Astrocyte (in vitro differentiated cells and primary cell): ENCODE measurements at regions not wholly inside any gene's neighbourhood (a gene's known extent, or its start where the extent isn't known, plus 50 kb on each side); places are given as distances from the start of the nearest gene placed in this dataset.

Experiments used
- DNase-seq: peaks from one replicate; pipeline ENCODE4 v3.0.0-alpha.2; 2010; ENCODE audit warnings: low read depth
- FAIRE-seq: peaks from 2 replicates; lab custom pipeline; 2011; peaks lifted over from hg19 to GRCh38; lab: Jason Lieb, UNC
- H2AFZ ChIP-seq: 2 replicates; pipeline ENCODE4 v1.6.0; 2012; ENCODE audit warnings: low read depth, low read length, inconsistent platforms
- H3K27ac ChIP-seq: 2 replicates; pipeline ENCODE4 v1.5.1; 2011; ENCODE audit warnings: low read depth, low read length, inconsistent platforms
- H3K27me3 ChIP-seq: 2 replicates; pipeline ENCODE4 v1.6.0; 2011; ENCODE audit warnings: low read length, inconsistent platforms; ENCODE audit not compliant: insufficient read depth
- H3K36me3 ChIP-seq: 2 replicates; pipeline ENCODE4 v1.5.1; 2011; ENCODE audit warnings: low read length, inconsistent platforms; ENCODE audit not compliant: insufficient read depth
- H3K4me1 ChIP-seq: 2 replicates; pipeline ENCODE4 v1.5.1; 2011; ENCODE audit warnings: low read length, inconsistent platforms; ENCODE audit not compliant: insufficient read depth
- H3K4me2 ChIP-seq: 2 replicates; pipeline ENCODE4 v1.6.0; 2012; ENCODE audit warnings: low read length, inconsistent platforms
- H3K4me3 ChIP-seq: 2 replicates; pipeline ENCODE4 v1.5.1; 2011; ENCODE audit warnings: low read depth, mild to moderate bottlenecking, low read length, inconsistent platforms; ENCODE audit not compliant: insufficient read depth
- H3K79me2 ChIP-seq: 2 replicates; pipeline ENCODE4 v1.6.0; 2012; ENCODE audit warnings: mild to moderate bottlenecking, low read length, inconsistent platforms; ENCODE audit not compliant: insufficient read depth
- H3K9ac ChIP-seq: 2 replicates; pipeline ENCODE4 v1.6.0; 2012; ENCODE audit warnings: mild to moderate bottlenecking, low read length, inconsistent platforms
- H3K9me3 ChIP-seq: 2 replicates; pipeline ENCODE4 v1.5.1; 2012; ENCODE audit warnings: low read depth, mild to moderate bottlenecking, low read length, inconsistent platforms; ENCODE audit not compliant: insufficient read depth
- H4K20me1 ChIP-seq: 2 replicates; pipeline ENCODE4 v1.6.0; 2012; ENCODE audit warnings: low read length, inconsistent platforms; ENCODE audit not compliant: insufficient read depth
- H3K27ac Mint-ChIP-seq: one replicate; pipeline ENCODE4 v1.8.0; 2021; ENCODE audit warnings: mild to moderate bottlenecking, mixed read lengths; ENCODE audit not compliant: unreplicated experiment
- H3K27me3 Mint-ChIP-seq: one replicate; pipeline ENCODE4 v1.8.0; 2021; ENCODE audit warnings: low read depth, mixed read lengths; ENCODE audit not compliant: unreplicated experiment
- H3K36me3 Mint-ChIP-seq: one replicate; pipeline ENCODE4 v1.8.0; 2021; ENCODE audit warnings: low read depth, mixed read lengths; ENCODE audit not compliant: unreplicated experiment
- H3K4me1 Mint-ChIP-seq: one replicate; pipeline ENCODE4 v1.8.0; 2021; ENCODE audit warnings: low read depth, mixed read lengths; ENCODE audit not compliant: unreplicated experiment
- H3K4me3 Mint-ChIP-seq: one replicate; pipeline ENCODE4 v1.8.0; 2021; ENCODE audit warnings: mild to moderate bottlenecking, moderate library complexity, mixed read lengths; ENCODE audit not compliant: unreplicated experiment
- H3K9me3 Mint-ChIP-seq: one replicate; pipeline ENCODE4 v1.8.0; 2021; ENCODE audit warnings: mild to moderate bottlenecking, mixed read lengths; ENCODE audit not compliant: unreplicated experiment
- EZH2 ChIP-seq: IDR thresholded peaks from 2 replicates; pipeline ENCODE4 v1.6.1; 2012; ENCODE audit warnings: mild to moderate bottlenecking, low read length, inconsistent platforms; ENCODE audit not compliant: insufficient read depth
- TF ChIP-seq, protein P1 (sequence below): IDR thresholded peaks from 2 replicates; pipeline ENCODE4 v1.5.1; 2011; ENCODE audit warnings: low read depth, mild to moderate bottlenecking, inconsistent platforms, low read length, moderate library complexity; ENCODE audit not compliant: insufficient read depth

DNA sequence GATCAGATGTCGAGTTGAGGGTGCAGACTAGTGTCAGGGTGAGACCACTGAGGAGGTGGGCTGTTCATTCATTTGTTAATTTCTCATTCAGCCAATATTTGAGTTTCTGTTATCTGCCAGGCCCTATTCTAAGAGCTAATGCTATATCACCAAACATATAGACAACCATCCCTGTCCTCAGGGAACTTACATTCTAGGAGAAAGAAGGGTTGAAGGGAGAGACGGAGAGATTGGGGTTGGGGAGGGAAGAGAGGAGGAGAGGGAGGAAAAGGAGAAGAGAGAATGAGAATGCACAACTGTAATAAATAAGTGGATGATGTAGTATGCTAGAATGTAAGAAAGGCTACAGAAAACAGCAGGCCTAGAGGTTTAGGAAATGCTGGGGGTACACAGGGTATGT is 129.9 kb upstream of the PITX1 start:
- H3K4me2 ChIP-seq = no peak overlapping the region
- Mint-ChIP-seq H3K27ac (no peak overlapping the region), H3K4me3 (no peak overlapping the region), H3K27me3 (peaks cover 70% of the 10 kb centered on the region), H3K36me3 (no peaks in the 10 kb centered on the region), H3K9me3 (peaks cover 19% of the 10 kb centered on the region), H3K4me1 (no peaks in the 10 kb centered on the region)
- no peaks in the 10 kb centered on the region for H3K4me1 ChIP-seq
- no peak overlapping the region for H3K9ac ChIP-seq
- no peak overlapping the region for H2AFZ ChIP-seq
- no peaks in the 10 kb centered on the region for H4K20me1 ChIP-seq
- peaks cover 36% of the 10 kb centered on the region for H3K27me3 ChIP-seq
- no peaks in the 10 kb centered on the region for H3K79me2 ChIP-seq
- FAIRE-seq (no peak), DNase-seq (no peak)
- TF ChIP-seq, protein P1, sequence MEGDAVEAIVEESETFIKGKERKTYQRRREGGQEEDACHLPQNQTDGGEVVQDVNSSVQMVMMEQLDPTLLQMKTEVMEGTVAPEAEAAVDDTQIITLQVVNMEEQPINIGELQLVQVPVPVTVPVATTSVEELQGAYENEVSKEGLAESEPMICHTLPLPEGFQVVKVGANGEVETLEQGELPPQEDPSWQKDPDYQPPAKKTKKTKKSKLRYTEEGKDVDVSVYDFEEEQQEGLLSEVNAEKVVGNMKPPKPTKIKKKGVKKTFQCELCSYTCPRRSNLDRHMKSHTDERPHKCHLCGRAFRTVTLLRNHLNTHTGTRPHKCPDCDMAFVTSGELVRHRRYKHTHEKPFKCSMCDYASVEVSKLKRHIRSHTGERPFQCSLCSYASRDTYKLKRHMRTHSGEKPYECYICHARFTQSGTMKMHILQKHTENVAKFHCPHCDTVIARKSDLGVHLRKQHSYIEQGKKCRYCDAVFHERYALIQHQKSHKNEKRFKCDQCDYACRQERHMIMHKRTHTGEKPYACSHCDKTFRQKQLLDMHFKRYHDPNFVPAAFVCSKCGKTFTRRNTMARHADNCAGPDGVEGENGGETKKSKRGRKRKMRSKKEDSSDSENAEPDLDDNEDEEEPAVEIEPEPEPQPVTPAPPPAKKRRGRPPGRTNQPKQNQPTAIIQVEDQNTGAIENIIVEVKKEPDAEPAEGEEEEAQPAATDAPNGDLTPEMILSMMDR = no peak
- no peak for TF ChIP-seq EZH2
- no peak overlapping the region for H3K4me3 ChIP-seq
- no peaks in the 10 kb centered on the region for H3K36me3 ChIP-seq
- no peaks in the 10 kb centered on the region for H3K9me3 ChIP-seq
- H3K27ac ChIP-seq = no peak overlapping the region

DNA sequence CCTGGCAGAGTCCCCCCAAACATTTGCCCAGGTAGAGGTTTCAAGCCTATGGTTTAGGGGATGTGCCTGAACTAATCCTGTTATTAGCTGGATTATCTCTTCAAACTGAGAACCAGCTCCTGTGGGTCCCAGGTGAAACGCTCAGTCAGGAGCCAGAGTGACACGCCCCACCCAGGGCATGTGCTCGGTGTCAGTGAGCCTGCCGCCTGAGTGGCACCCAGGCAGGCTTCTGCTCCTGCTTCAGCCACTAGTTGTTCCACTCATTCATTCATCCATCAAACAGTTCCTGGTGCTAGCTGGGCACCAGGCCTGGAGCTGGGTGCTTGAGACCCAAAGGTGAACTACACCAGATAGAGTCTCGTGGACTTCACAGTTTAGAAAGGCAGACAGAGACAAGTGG is 129.4 kb upstream of the PITX1 start:
- Histone ChIP-seq H3K4me3 (no peak overlapping the region), H3K9ac (no peak overlapping the region), H3K4me2 (no peak overlapping the region), H3K79me2 (no peaks in the 10 kb centered on the region), H3K4me1 (no peaks in the 10 kb centered on the region), H3K36me3 (no peaks in the 10 kb centered on the region), H2AFZ (no peak overlapping the region), H3K27me3 (peaks cover 31% of the 10 kb centered on the region), H3K9me3 (no peaks in the 10 kb centered on the region), H3K27ac (no peak overlapping the region), H4K20me1 (no peaks in the 10 kb centered on the region)
- no peak for TF ChIP-seq EZH2
- H3K4me3 Mint-ChIP-seq = no peak overlapping the region
- no peaks in the 10 kb centered on the region for H3K4me1 Mint-ChIP-seq
- H3K27ac Mint-ChIP-seq = no peak overlapping the region
- DNase-seq (no peak), FAIRE-seq (no peak)
- H3K36me3 Mint-ChIP-seq = no peaks in the 10 kb centered on the region
- H3K9me3 Mint-ChIP-seq = peaks cover 25% of the 10 kb centered on the region
- H3K27me3 Mint-ChIP-seq = peaks cover 67% of the 10 kb centered on the region

DNA sequence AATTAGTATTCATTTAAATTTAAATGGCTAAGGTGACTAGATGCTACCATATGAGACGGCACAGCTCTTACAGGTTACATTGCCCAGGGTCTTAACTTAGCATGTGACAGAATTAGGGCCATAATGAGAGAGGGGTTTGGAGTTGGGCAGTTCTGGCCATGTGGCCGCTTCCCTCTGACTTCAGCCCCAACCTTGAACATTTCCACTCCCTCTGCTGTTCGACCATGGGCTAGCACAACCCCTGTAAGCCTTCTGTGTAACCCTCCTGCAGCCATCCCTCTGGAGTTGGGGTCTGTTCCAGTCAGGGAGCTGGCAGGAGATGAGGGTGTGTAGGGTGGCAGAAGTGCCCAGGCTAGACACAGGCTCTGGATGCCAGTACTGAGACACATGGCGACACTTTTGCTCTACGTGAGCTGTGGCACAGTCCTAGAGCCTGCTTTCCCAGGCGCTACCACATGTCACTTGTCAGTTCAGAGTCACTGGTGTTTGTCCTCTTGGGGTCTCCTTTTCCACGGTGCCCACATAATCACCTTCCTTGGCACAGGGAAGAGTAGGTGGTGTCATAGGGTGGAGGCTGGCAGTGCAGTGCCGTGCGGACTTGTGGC is 128.7 kb upstream of the PITX1 start:
- H3K4me1 Mint-ChIP-seq = no peaks in the 10 kb centered on the region
- Histone ChIP-seq H3K4me3 (no peak overlapping the region), H3K27me3 (peaks cover 25% of the 10 kb centered on the region), H3K4me2 (no peak overlapping the region), H3K9ac (no peak overlapping the region), H2AFZ (no peak overlapping the region), H3K9me3 (no peaks in the 10 kb centered on the region), H3K4me1 (no peaks in the 10 kb centered on the region), H3K27ac (no peak overlapping the region), H3K36me3 (no peaks in the 10 kb centered on the region), H3K79me2 (no peaks in the 10 kb centered on the region), H4K20me1 (no peaks in the 10 kb centered on the region)
- H3K36me3 Mint-ChIP-seq = no peaks in the 10 kb centered on the region
- DNase-seq = no peak
- no peak overlapping the region for H3K4me3 Mint-ChIP-seq
- H3K27me3 Mint-ChIP-seq = peaks cover 63% of the 10 kb centered on the region
- FAIRE-seq = no peak
- H3K9me3 Mint-ChIP-seq = peaks cover 30% of the 10 kb centered on the region
- no peak overlapping the region for H3K27ac Mint-ChIP-seq
- no peak for TF ChIP-seq EZH2
- TF ChIP-seq, protein P1 = no peak
